ENCODE measurements at regions not wholly inside any gene's neighbourhood (a gene's known extent, or its start where the extent isn't known, plus 50 kb on each side); places are given as distances from the start of the nearest gene placed in this dataset.

GRCh38 chr9:130781569-130781968, 53.5 kb upstream of the ABL1 start:
- DNase-seq (ENCODE audit: low read depth), result no peak
- no peak for TF ChIP-seq CTCF (IDR thresholded peaks at IDR 0.05; ENCODE audit: control insufficient read depth, extremely low read depth, insufficient read depth)
- no peak overlapping the region for H3K4me3 ChIP-seq (ENCODE audit: low read depth, low read length)

- H3K4me3 ChIP-seq (ENCODE audit: low read depth, low read length), result no peak overlapping the region
- TF ChIP-seq CTCF (IDR thresholded peaks at IDR 0.05; ENCODE audit: control insufficient read depth, extremely low read depth, insufficient read depth), result no peak
- DNase-seq (ENCODE audit: low read depth), result peak; percentile 60
Observed at GRCh38 chr9:130782886-130783530, 52.0 kb upstream of the ABL1 start.

- H3K4me3 ChIP-seq (ENCODE audit: low read depth, low read length), result no peak overlapping the region
- no peak for DNase-seq (ENCODE audit: low read depth)
- no peak for TF ChIP-seq CTCF (IDR thresholded peaks at IDR 0.05; ENCODE audit: control insufficient read depth, extremely low read depth, insufficient read depth)
Observed at GRCh38 chr9:130785053-130785452, 50.0 kb upstream of the ABL1 start.

Data from LNCaP clone FGC (cell line).